ENCODE measurements at regions not wholly inside any gene's neighbourhood (a gene's known extent, or its start where the extent isn't known, plus 50 kb on each side); places are given as distances from the start of the nearest gene placed in this dataset.

- Histone ChIP-seq H4K20me1 (ENCODE audit: insufficient read depth, low read length) (no peaks in the 10 kb centered on the region), H2AFZ (ENCODE audit: low read length) (no peak overlapping the region), H3K79me2 (ENCODE audit: insufficient read depth, low read length) (no peaks in the 10 kb centered on the region), H3K27me3 (ENCODE audit: control insufficient read depth in 1 of 2, insufficient read depth in 2 of 2, low read length in 2 of 2) (no peaks in the 10 kb centered on the region), H3K4me3 (replicated peaks in 1 of 3; ENCODE audit: insufficient read depth in 1 of 3, low read depth in 2 of 3, low read length in 3 of 3) (no peak overlapping the region), H3K4me1 (ENCODE audit: insufficient read depth, low read length) (peaks cover 23% of the 10 kb centered on the region), H3K36me3 (replicated peaks in 1 of 2; ENCODE audit: control insufficient read depth in 1 of 2, insufficient read depth in 2 of 2, low read length in 2 of 2) (no peaks in the 10 kb centered on the region), H3K9ac (ENCODE audit: insufficient read depth, low read depth, low read length) (no peak overlapping the region), H3K9me3 (ENCODE audit: low read length) (no peaks in the 10 kb centered on the region), H3K27ac (ENCODE audit: extremely low read length, insufficient read depth, low read length) (no peak overlapping the region), H3K4me2 (ENCODE audit: low read depth, low read length) (no peak overlapping the region)
- ChIA-PET CTCF (ENCODE audit: low intra/inter-chr PET ratio, low total read pairs) (no interaction called here), POLR2A (no interaction called here)
- ATAC-seq: no peak
- WGBS (ENCODE audit: low lambda C conversion rate): 59% methylated on average over 2 of the region's 2 CpGs
- BruUV-seq (replicated peaks): no TSS peak
- TF ChIP-seq SP5 (CRISPR knock-in tag; IDR thresholded peaks at IDR 0.05; ENCODE audit: borderline replicate concordance, low read depth) (no peak), ZNF672 (CRISPR knock-in tag; IDR thresholded peaks at IDR 0.05) (no peak), ZNF234 (CRISPR knock-in tag; conservative IDR thresholded peaks at IDR 0.05) (no peak), MZF1 (CRISPR knock-in tag; IDR thresholded peaks at IDR 0.05; ENCODE audit: borderline replicate concordance) (no peak), NFE2L1 (CRISPR knock-in tag; IDR thresholded peaks at IDR 0.05; ENCODE audit: borderline replicate concordance) (no peak), CENPT (CRISPR knock-in tag; IDR thresholded peaks at IDR 0.05; ENCODE audit: low read depth) (no peak), GTF2F1 (IDR thresholded peaks at IDR 0.05; ENCODE audit: low read length) (no peak), CENPX (CRISPR knock-in tag; IDR thresholded peaks at IDR 0.05) (no peak), RFXAP (CRISPR knock-in tag; IDR thresholded peaks at IDR 0.05; ENCODE audit: borderline replicate concordance) (no peak), GATAD1 (CRISPR knock-in tag; IDR thresholded peaks at IDR 0.05) (no peak), SIN3B (IDR thresholded peaks at IDR 0.05; ENCODE audit: low read length) (no peak), ZNF619 (CRISPR knock-in tag; IDR thresholded peaks at IDR 0.05) (no peak), SAP130 (CRISPR knock-in tag; IDR thresholded peaks at IDR 0.05; ENCODE audit: low read depth) (no peak), ZFP36L2 (CRISPR knock-in tag; IDR thresholded peaks at IDR 0.05) (no peak), WIZ (CRISPR knock-in tag; IDR thresholded peaks at IDR 0.05) (no peak), ZFYVE20 (CRISPR knock-in tag; IDR thresholded peaks at IDR 0.05; ENCODE audit: borderline replicate concordance, low read depth) (no peak), ZNF30 (CRISPR knock-in tag; IDR thresholded peaks at IDR 0.05) (no peak)
- TF ChIP-seq, protein P1, sequence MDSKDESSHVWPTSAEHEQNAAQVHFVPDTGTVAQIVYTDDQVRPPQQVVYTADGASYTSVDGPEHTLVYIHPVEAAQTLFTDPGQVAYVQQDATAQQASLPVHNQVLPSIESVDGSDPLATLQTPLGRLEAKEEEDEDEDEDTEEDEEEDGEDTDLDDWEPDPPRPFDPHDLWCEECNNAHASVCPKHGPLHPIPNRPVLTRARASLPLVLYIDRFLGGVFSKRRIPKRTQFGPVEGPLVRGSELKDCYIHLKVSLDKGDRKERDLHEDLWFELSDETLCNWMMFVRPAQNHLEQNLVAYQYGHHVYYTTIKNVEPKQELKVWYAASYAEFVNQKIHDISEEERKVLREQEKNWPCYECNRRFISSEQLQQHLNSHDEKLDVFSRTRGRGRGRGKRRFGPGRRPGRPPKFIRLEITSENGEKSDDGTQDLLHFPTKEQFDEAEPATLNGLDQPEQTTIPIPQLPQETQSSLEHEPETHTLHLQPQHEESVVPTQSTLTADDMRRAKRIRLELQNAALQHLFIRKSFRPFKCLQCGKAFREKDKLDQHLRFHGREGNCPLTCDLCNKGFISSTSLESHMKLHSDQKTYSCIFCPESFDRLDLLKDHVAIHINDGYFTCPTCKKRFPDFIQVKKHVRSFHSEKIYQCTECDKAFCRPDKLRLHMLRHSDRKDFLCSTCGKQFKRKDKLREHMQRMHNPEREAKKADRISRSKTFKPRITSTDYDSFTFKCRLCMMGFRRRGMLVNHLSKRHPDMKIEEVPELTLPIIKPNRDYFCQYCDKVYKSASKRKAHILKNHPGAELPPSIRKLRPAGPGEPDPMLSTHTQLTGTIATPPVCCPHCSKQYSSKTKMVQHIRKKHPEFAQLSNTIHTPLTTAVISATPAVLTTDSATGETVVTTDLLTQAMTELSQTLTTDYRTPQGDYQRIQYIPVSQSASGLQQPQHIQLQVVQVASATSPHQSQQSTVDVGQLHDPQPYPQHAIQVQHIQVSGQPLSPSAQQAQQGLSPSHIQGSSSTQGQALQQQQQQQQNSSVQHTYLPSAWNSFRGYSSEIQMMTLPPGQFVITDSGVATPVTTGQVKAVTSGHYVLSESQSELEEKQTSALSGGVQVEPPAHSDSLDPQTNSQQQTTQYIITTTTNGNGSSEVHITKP (CRISPR knock-in tag; IDR thresholded peaks at IDR 0.05; ENCODE audit: low read depth): no peak
- TF ChIP-seq, protein P2, sequence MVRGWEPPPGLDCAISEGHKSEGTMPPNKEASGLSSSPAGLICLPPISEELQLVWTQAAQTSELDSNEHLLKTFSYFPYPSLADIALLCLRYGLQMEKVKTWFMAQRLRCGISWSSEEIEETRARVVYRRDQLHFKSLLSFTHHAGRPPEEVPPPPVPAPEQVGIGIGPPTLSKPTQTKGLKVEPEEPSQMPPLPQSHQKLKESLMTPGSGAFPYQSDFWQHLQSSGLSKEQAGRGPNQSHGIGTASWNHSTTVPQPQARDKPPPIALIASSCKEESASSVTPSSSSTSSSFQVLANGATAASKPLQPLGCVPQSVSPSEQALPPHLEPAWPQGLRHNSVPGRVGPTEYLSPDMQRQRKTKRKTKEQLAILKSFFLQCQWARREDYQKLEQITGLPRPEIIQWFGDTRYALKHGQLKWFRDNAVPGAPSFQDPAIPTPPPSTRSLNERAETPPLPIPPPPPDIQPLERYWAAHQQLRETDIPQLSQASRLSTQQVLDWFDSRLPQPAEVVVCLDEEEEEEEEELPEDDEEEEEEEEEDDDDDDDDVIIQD (CRISPR knock-in tag; IDR thresholded peaks at IDR 0.05; ENCODE audit: low read depth): no peak
- intact Hi-C loops (cut with micrococcal nuclease; ENCODE audit: unreplicated experiment) (no loop called here), in situ Hi-C loops (cut with HindIII; ENCODE audit: extremely low pct_ligation_motif_present, low pct_unique_long_range_greater_than_20kb) (no loop called here)
- no peak for DNase-seq (ENCODE audit: low spot score)
- no peak for FAIRE-seq
These were observed 583.2 kb downstream of the EBF1 start for GRCh38 chr5:158516521-158516920.
